OCI-LY1 (cell line): ENCODE measurements at regions not wholly inside any gene's neighbourhood (a gene's known extent, or its start where the extent isn't known, plus 50 kb on each side); places are given as distances from the start of the nearest gene placed in this dataset.

Source experiments
- H2AFZ ChIP-seq: fragments of 200-600 bp; sonication (generic), shearing (Covaris generic); 2 replicates; pipeline ENCODE4 v1.6.0; 2014; ENCODE audit warnings: antibody characterized with exemption, mild to moderate bottlenecking, low read length
- H3F3A ChIP-seq: fragments of 200-600 bp; sonication (generic), shearing (Covaris generic); 2 replicates; pipeline ENCODE4 v1.6.0; 2014; ENCODE audit warnings: mild to moderate bottlenecking, antibody characterized with exemption, low read length, moderate library complexity; ENCODE audit not compliant: insufficient read depth
- H3K27ac ChIP-seq: fragments of 200-600 bp; sonication (generic); 2 replicates; pipeline ENCODE4 v1.5.1; 2014; ENCODE audit warnings: low read length, mixed run types, mild to moderate bottlenecking, low read depth; ENCODE audit not compliant: poor library complexity, severe bottlenecking
- H3K27me3 ChIP-seq: fragments of 200-600 bp; sonication (generic); 2 replicates; pipeline ENCODE4 v1.6.0; 2014; ENCODE audit warnings: antibody characterized with exemption, mild to moderate bottlenecking, low read length, moderate library complexity; ENCODE audit not compliant: insufficient read depth
- H3K36me3 ChIP-seq: fragments of 200-600 bp; sonication (generic); 2 replicates; pipeline ENCODE4 v1.6.1; 2014; ENCODE audit warnings: mild to moderate bottlenecking, antibody characterized with exemption, low read length, moderate library complexity, mixed read lengths; ENCODE audit not compliant: insufficient read depth
- H3K4me1 ChIP-seq: fragments of 200-600 bp; sonication (generic); 2 replicates; pipeline ENCODE4 v1.5.1; 2014; ENCODE audit warnings: mild to moderate bottlenecking, low read length, moderate library complexity; ENCODE audit not compliant: insufficient read depth, severe bottlenecking
- H3K4me2 ChIP-seq: fragments of 200-600 bp; sonication (generic), shearing (Covaris generic); 2 replicates; pipeline ENCODE4 v1.6.1; 2014; ENCODE audit warnings: low read length
- H3K4me3 ChIP-seq: fragments of 200-600 bp; sonication (generic); 2 replicates; pipeline ENCODE4 v1.5.1; 2014; ENCODE audit warnings: low read length, low read depth, mild to moderate bottlenecking, mixed read lengths; ENCODE audit not compliant: poor library complexity, severe bottlenecking
- H3K79me2 ChIP-seq: fragments of 200-600 bp; shearing (Covaris generic); 2 replicates; pipeline ENCODE4 v1.6.1; 2016; ENCODE audit warnings: mixed run types, low read length, mixed read lengths; ENCODE audit not compliant: insufficient read depth
- H3K9ac ChIP-seq: fragments of 200-600 bp; sonication (generic), shearing (Covaris generic); 2 replicates; pipeline ENCODE4 v1.6.1; 2014; ENCODE audit warnings: mild to moderate bottlenecking, low read length, mixed read lengths
- H3K9me2 ChIP-seq: fragments of 200-600 bp; sonication (generic), shearing (Covaris generic); 2 replicates; pipeline ENCODE4 v1.6.1; 2014; ENCODE audit warnings: low read depth, mild to moderate bottlenecking, low read length, mixed read lengths
- H3K9me3 ChIP-seq: fragments of 200-600 bp; shearing (Covaris generic); 2 replicates; pipeline ENCODE4 v1.6.1; 2014; ENCODE audit warnings: low read length, mixed read lengths
- H4K20me1 ChIP-seq: fragments of 200-600 bp; sonication (generic), shearing (Covaris generic); 2 replicates; pipeline ENCODE4 v1.6.0; 2016; ENCODE audit warnings: mild to moderate bottlenecking, low read length; ENCODE audit not compliant: insufficient read depth
- CTCF ChIP-seq: fragments of 200-600 bp; sonication (generic), shearing (Covaris generic); IDR thresholded peaks from 2 replicates; pipeline ENCODE4 v1.5.1; 2017; ENCODE audit warnings: mild to moderate bottlenecking, antibody characterized with exemption, low read length, moderate library complexity, mixed read lengths
- EZH2 ChIP-seq: fragments of 200-600 bp; sonication (generic), shearing (Covaris generic); IDR thresholded peaks from 2 replicates; pipeline ENCODE4 v1.8.0; 2017; ENCODE audit warnings: borderline replicate concordance, mixed run types, mild to moderate bottlenecking, antibody characterized with exemption, low read length, moderate library complexity, mixed read lengths

GRCh38 chr7:118026791-118027190 is 153.6 kb upstream of the CTTNBP2 start:
- no peak for TF ChIP-seq CTCF
- H3K27ac ChIP-seq: no peak overlapping the region
- H3K36me3 ChIP-seq: no peaks in the 10 kb centered on the region
- no peaks in the 10 kb centered on the region for H3F3A ChIP-seq
- H3K27me3 ChIP-seq: no peaks in the 10 kb centered on the region
- no peaks in the 10 kb centered on the region for H3K9me2 ChIP-seq
- H3K9me3 ChIP-seq: no peaks in the 10 kb centered on the region
- no peaks in the 10 kb centered on the region for H3K79me2 ChIP-seq
- H3K4me1 ChIP-seq: no peaks in the 10 kb centered on the region
- no peak overlapping the region for H3K9ac ChIP-seq
- no peak overlapping the region for H3K4me3 ChIP-seq
- H3K4me2 ChIP-seq: no peak overlapping the region
- H2AFZ ChIP-seq: no peak overlapping the region
- no peaks in the 10 kb centered on the region for H4K20me1 ChIP-seq

DNA sequence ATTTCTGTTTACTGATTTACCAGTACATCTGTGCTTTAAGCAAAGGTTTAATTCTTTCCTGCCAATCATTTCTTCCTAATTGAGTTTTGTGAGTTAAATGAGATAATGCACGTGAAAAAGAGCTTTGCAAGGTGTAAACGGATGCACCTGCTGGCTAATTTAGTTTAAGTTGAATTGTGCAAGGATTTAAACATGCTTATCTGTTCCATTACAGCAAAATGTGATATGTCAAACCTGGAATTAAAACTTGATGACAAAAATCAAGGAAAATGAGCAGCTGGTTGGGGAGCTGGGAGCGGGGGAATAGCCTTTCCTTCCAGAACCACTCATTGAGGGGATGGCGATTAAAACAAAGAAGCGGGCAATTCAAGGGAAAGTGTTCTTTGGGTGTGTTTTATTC is 155.0 kb upstream of the CTTNBP2 start:
- H3K4me1 ChIP-seq: no peaks in the 10 kb centered on the region

DNA sequence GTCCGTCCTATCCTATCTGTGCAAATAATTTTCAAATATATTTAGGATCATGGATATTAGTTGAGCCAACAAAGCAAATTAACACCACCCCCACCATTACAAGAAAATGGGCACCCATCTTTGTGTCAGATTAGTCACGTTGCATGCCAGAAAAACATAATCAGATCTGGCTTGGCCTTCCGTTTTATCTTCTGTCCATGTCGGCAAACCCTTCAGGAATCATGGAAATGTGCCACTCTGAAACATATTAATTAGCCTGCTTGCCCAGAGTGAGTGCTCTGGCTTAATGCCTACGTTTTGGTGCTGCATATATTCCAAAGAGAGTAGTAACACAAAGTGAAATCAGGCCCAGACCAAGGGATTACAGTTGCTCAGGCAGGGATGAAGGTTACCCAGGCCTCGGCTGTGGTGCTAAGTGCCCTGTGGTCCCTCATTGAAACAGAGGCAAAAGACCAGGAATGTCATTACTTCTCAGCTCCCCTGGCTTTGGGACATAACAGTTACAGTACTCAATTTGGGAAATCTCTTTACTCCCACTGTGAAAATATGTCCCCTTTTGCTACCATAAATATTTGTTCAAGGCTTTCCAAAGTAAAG is 154.0 kb upstream of the LSM8 start:
- H3K4me1 ChIP-seq: no peaks in the 10 kb centered on the region
- H3K9me3 ChIP-seq: no peaks in the 10 kb centered on the region
- no peaks in the 10 kb centered on the region for H3K36me3 ChIP-seq
- H3K4me2 ChIP-seq: no peak overlapping the region
- no peak overlapping the region for H3K27ac ChIP-seq
- H2AFZ ChIP-seq: no peak overlapping the region
- no peaks in the 10 kb centered on the region for H3F3A ChIP-seq
- no peaks in the 10 kb centered on the region for H3K79me2 ChIP-seq
- no peaks in the 10 kb centered on the region for H4K20me1 ChIP-seq
- H3K9ac ChIP-seq: no peak overlapping the region
- no peak overlapping the region for H3K4me3 ChIP-seq
- H3K9me2 ChIP-seq: no peaks in the 10 kb centered on the region
- no peak for TF ChIP-seq CTCF
- TF ChIP-seq EZH2: no peak
- H3K27me3 ChIP-seq: no peaks in the 10 kb centered on the region

More for the DNA sequence above, 155.0 kb upstream of the CTTNBP2 start:
- TF ChIP-seq EZH2 (no peak), CTCF (no peak)
- Histone ChIP-seq H3K4me2 (no peak overlapping the region), H2AFZ (no peak overlapping the region), H3K27ac (no peak overlapping the region), H4K20me1 (no peaks in the 10 kb centered on the region), H3K79me2 (no peaks in the 10 kb centered on the region), H3K9me3 (no peaks in the 10 kb centered on the region), H3K4me3 (no peak overlapping the region), H3K36me3 (no peaks in the 10 kb centered on the region), H3K9ac (no peak overlapping the region), H3K27me3 (no peaks in the 10 kb centered on the region), H3F3A (no peaks in the 10 kb centered on the region), H3K9me2 (no peaks in the 10 kb centered on the region)
